Stomach (tissue), 4 donors: ENCODE measurements at regions not wholly inside any gene's neighbourhood (a gene's known extent, or its start where the extent isn't known, plus 50 kb on each side); places are given as distances from the start of the nearest gene placed in this dataset.

Source experiments
- EP300 ChIP-seq: sonication (generic); formaldehyde crosslinking; IDR thresholded peaks from one replicate; pipeline ENCODE4 v1.6.1; 2017; ENCODE audit warnings: antibody characterized with exemption
- POLR2A ChIP-seq, 4 donors: fragments of 450-650 bp; IDR thresholded peaks; one replicate each; pipeline ENCODE4 v1.6.1; 2016; ENCODE audit warnings: antibody characterized with exemption in 4 of 4, control low read depth in 2 of 4, mild to moderate bottlenecking in 1 of 4, moderate library complexity in 1 of 4
- POLR2AphosphoS5 ChIP-seq, 3 donors: sonication (generic); formaldehyde crosslinking; IDR thresholded peaks; one replicate each; pipeline ENCODE4 v1.6.1; 2016; ENCODE audit warnings: antibody characterized with exemption in 3 of 3
- TF ChIP-seq, protein P1 (sequence below), 7 experiments: fragments of 450-650 bp in 4 of 7; fragments of 200-600 bp in 3 of 7; sonication (generic) in 3 of 7; IDR thresholded peaks; one replicate each; pipeline ENCODE4 v1.5.1; 2016 to 2019; ENCODE audit warnings: antibody characterized with exemption in 7 of 7, control low read depth in 2 of 7, mild to moderate bottlenecking in 1 of 7

DNA sequence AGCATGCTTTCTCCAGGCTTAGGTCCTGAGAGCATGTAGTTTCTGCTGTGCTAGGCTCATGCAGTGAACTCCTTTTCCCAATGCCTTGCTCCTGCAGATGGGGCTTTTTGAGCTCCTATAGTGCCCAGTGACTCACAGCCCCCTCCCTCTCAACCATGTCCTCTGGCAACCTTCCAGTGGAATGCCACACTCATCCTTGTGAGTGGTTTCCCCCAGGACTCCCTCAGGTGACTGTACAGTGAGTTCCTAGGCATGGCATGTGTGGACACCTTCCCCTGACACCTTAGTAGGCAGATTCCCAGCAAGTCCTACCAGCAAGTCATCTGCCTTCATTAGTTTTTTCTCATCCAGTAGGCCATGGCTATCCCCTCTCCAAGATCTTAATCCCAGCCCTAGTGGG, 72.4 kb upstream of the CXCL14 start:
- TF ChIP-seq, protein P1, sequence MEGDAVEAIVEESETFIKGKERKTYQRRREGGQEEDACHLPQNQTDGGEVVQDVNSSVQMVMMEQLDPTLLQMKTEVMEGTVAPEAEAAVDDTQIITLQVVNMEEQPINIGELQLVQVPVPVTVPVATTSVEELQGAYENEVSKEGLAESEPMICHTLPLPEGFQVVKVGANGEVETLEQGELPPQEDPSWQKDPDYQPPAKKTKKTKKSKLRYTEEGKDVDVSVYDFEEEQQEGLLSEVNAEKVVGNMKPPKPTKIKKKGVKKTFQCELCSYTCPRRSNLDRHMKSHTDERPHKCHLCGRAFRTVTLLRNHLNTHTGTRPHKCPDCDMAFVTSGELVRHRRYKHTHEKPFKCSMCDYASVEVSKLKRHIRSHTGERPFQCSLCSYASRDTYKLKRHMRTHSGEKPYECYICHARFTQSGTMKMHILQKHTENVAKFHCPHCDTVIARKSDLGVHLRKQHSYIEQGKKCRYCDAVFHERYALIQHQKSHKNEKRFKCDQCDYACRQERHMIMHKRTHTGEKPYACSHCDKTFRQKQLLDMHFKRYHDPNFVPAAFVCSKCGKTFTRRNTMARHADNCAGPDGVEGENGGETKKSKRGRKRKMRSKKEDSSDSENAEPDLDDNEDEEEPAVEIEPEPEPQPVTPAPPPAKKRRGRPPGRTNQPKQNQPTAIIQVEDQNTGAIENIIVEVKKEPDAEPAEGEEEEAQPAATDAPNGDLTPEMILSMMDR (IDR thresholded peaks at IDR 0.05), result no peak
- no peak for TF ChIP-seq POLR2AphosphoS5 (IDR thresholded peaks at IDR 0.05)
- TF ChIP-seq POLR2A (IDR thresholded peaks at IDR 0.05), result no peak
- no peak for TF ChIP-seq EP300
